Neural cell (in vitro differentiated cells): ENCODE measurements at regions not wholly inside any gene's neighbourhood (a gene's known extent, or its start where the extent isn't known, plus 50 kb on each side); places are given as distances from the start of the nearest gene placed in this dataset.

Experiments
- H2AFZ ChIP-seq: fragments of 200-600, 300-800 bp; sonication (generic), shearing (Covaris generic); 2 replicates; pipeline ENCODE4 v1.6.0; 2014; ENCODE audit warnings: low read depth, mild to moderate bottlenecking, antibody characterized with exemption, low read length, moderate library complexity
- H3F3A ChIP-seq: fragments of 200-600 bp; shearing (Covaris generic); 2 replicates; pipeline ENCODE4 v1.6.1; 2016; ENCODE audit warnings: mild to moderate bottlenecking, moderate library complexity, mixed read lengths, antibody characterized with exemption, low read length; ENCODE audit not compliant: insufficient read depth, poor library complexity, severe bottlenecking
- H3K27ac ChIP-seq: fragments of 200-600, 300-800 bp; sonication (generic), shearing (Covaris generic); 2 replicates; pipeline ENCODE4 v1.5.1; 2014; ENCODE audit warnings: mild to moderate bottlenecking, low read length, moderate library complexity
- H3K27me3 ChIP-seq: fragments of 300-800, 200-600 bp; sonication (generic), shearing (Covaris generic); 2 replicates; pipeline ENCODE4 v1.6.0; 2014; ENCODE audit warnings: mild to moderate bottlenecking, low read depth, low read length, moderate library complexity; ENCODE audit not compliant: insufficient read depth
- H3K36me3 ChIP-seq: fragments of 300-800, 200-600 bp; sonication (generic), shearing (Covaris generic); 2 replicates; pipeline ENCODE4 v1.5.1; 2014; ENCODE audit warnings: mild to moderate bottlenecking, antibody characterized with exemption, low read length, moderate library complexity; ENCODE audit not compliant: insufficient read depth
- H3K4me2 ChIP-seq: fragments of 300-800, 200-600 bp; sonication (generic), shearing (Covaris generic); 2 replicates; pipeline ENCODE4 v1.6.0; 2014; ENCODE audit warnings: mild to moderate bottlenecking, low read length
- H3K4me3 ChIP-seq: fragments of 300-800, 200-600 bp; sonication (generic), shearing (Covaris generic); 2 replicates; pipeline ENCODE4 v1.5.1; 2014; ENCODE audit warnings: mild to moderate bottlenecking, low read length, moderate library complexity
- H3K79me2 ChIP-seq: fragments of 200-600 bp; shearing (Covaris generic); replicated peaks from 2 replicates; pipeline ENCODE4 v1.6.0; 2014; ENCODE audit warnings: mild to moderate bottlenecking, low read length, moderate library complexity; ENCODE audit not compliant: insufficient read depth
- H3K9ac ChIP-seq: fragments of 300-800, 200-600 bp; sonication (generic), shearing (Covaris generic); 2 replicates; pipeline ENCODE4 v1.6.1; 2016; ENCODE audit warnings: mild to moderate bottlenecking, low read length, mixed read lengths
- H3K9me2 ChIP-seq: fragments of 200-600 bp; shearing (Covaris generic); 2 replicates; pipeline ENCODE4 v1.6.1; 2016; ENCODE audit warnings: mild to moderate bottlenecking, low read length, mixed read lengths; ENCODE audit not compliant: insufficient read depth
- H3K9me3 ChIP-seq: fragments of 200-600, 300-800 bp; sonication (generic), shearing (Covaris generic); 2 replicates; pipeline ENCODE4 v1.6.1; 2016; ENCODE audit warnings: mild to moderate bottlenecking, mixed run types, low read length, moderate library complexity, mixed read lengths
- H4K20me1 ChIP-seq: fragments of 200-600 bp; shearing (Covaris generic); 2 replicates; pipeline ENCODE4 v1.6.1; 2016; ENCODE audit warnings: mild to moderate bottlenecking, mixed run types; ENCODE audit not compliant: insufficient read depth
- CTCF ChIP-seq: fragments of 450-650 bp; IDR thresholded peaks from 2 replicates; pipeline ENCODE4 v1.5.1; 2014; ENCODE audit warnings: antibody characterized with exemption, mild to moderate bottlenecking, moderate library complexity; ENCODE audit not compliant: poor library complexity, severe bottlenecking
- EP300 ChIP-seq: fragments of 450-650 bp; conservative IDR thresholded peaks from 2 replicates; pipeline ENCODE4 v1.6.1; 2014; ENCODE audit warnings: antibody characterized with exemption, mild to moderate bottlenecking, moderate library complexity; ENCODE audit not compliant: poor library complexity, severe bottlenecking
- EZH2 ChIP-seq: fragments of 200-600, 300-800 bp; shearing (Covaris generic), sonication (generic); IDR thresholded peaks from 2 replicates; pipeline ENCODE4 v1.6.1; 2014; ENCODE audit warnings: antibody characterized with exemption, low read length, borderline replicate concordance, mild to moderate bottlenecking; ENCODE audit not compliant: insufficient read depth, poor library complexity, severe bottlenecking
- MXI1 ChIP-seq: fragments of 450-650 bp; conservative IDR thresholded peaks from 2 replicates; pipeline ENCODE4 v1.6.1; 2014; ENCODE audit warnings: antibody characterized with exemption, mild to moderate bottlenecking; ENCODE audit not compliant: poor library complexity, severe bottlenecking
- POLR2AphosphoS5 ChIP-seq: IDR thresholded peaks from 2 replicates; pipeline ENCODE4 v1.6.1; 2012
- RAD21 ChIP-seq: fragments of 450-650 bp; conservative IDR thresholded peaks from 2 replicates; pipeline ENCODE4 v1.6.1; 2014; ENCODE audit warnings: antibody characterized with exemption, mild to moderate bottlenecking, moderate library complexity
- REST ChIP-seq: IDR thresholded peaks from 2 replicates; pipeline ENCODE4 v1.6.1; 2012; ENCODE audit warnings: borderline replicate concordance
- SMC3 ChIP-seq: fragments of 450-650 bp; conservative IDR thresholded peaks from 2 replicates; pipeline ENCODE4 v1.6.1; 2014; ENCODE audit warnings: antibody characterized with exemption, mild to moderate bottlenecking, moderate library complexity; ENCODE audit not compliant: poor library complexity
- TAF1 ChIP-seq: IDR thresholded peaks from 2 replicates; pipeline ENCODE4 v1.6.1; 2012; ENCODE audit warnings: low read depth

GRCh38 chr3:117228466-117228865 is 518.9 kb downstream of the TUSC7 start:
- no peak for TF ChIP-seq POLR2AphosphoS5
- no peak for TF ChIP-seq EZH2
- TF ChIP-seq SMC3, result no peak
- no peak for TF ChIP-seq EP300
- no peak for TF ChIP-seq CTCF
- no peak for TF ChIP-seq TAF1
- TF ChIP-seq MXI1, result no peak
- no peak for TF ChIP-seq RAD21
- TF ChIP-seq REST, result no peak
- no peaks in the 10 kb centered on the region for H4K20me1 ChIP-seq

GRCh38 chr3:117230924-117231323 is 521.3 kb downstream of the TUSC7 start:
- Histone ChIP-seq H3K27ac (no peak overlapping the region), H2AFZ (no peak overlapping the region), H3K9ac (no peak overlapping the region), H3K9me3 (no peaks in the 10 kb centered on the region), H3K4me3 (no peak overlapping the region), H3K27me3 (no peaks in the 10 kb centered on the region), H3F3A (no peaks in the 10 kb centered on the region), H3K4me2 (no peak overlapping the region), H3K9me2 (no peaks in the 10 kb centered on the region), H3K79me2 (no peaks in the 10 kb centered on the region), H4K20me1 (no peaks in the 10 kb centered on the region), H3K36me3 (no peaks in the 10 kb centered on the region)
- TF ChIP-seq REST (no peak), SMC3 (no peak), EP300 (no peak), MXI1 (no peak), EZH2 (no peak), TAF1 (no peak), POLR2AphosphoS5 (no peak), RAD21 (no peak)

More at GRCh38 chr3:117228466-117228865, 518.9 kb downstream of the TUSC7 start:
- Histone ChIP-seq H3F3A (no peaks in the 10 kb centered on the region), H3K4me3 (no peak overlapping the region), H3K4me2 (no peak overlapping the region), H3K79me2 (no peaks in the 10 kb centered on the region), H3K9me2 (no peaks in the 10 kb centered on the region), H2AFZ (no peak overlapping the region), H3K27me3 (no peaks in the 10 kb centered on the region), H3K9me3 (no peaks in the 10 kb centered on the region), H3K27ac (no peak overlapping the region), H3K9ac (no peak overlapping the region), H3K36me3 (no peaks in the 10 kb centered on the region)
